HCT116 (cell line): ENCODE measurements at regions not wholly inside any gene's neighbourhood (a gene's known extent, or its start where the extent isn't known, plus 50 kb on each side); places are given as distances from the start of the nearest gene placed in this dataset.

ENCODE experiments used
- ATAC-seq: fragments of 200-7000 bp; cut with Tn5 transposase; 2 replicates; pipeline ENCODE4 v1.9.1; 2020; ENCODE audit warnings: mild to moderate bottlenecking, moderate library complexity
- BruUV-seq: library from RNA; stranded (reverse); fragments of 400-500 nt; replicated peaks from 2 replicates; lab custom pipeline; 2021; lab: Mats Ljungman, UMichigan
- CTCF ChIA-PET: fragments of 300-600 bp; sonication (Branson Sonifier 250); formaldehyde crosslinking; loops from one replicate; lab custom pipeline; 2021; ENCODE audit warnings: antibody characterized with exemption; lab: Charles Lee
- POLR2A ChIA-PET: fragments of 300-600, 350-600 bp; sonication (Branson Sonifier 250); formaldehyde crosslinking; loops from one replicate; lab custom pipeline; 2021; ENCODE audit warnings: antibody characterized with exemption; lab: Charles Lee
- RAD21 ChIA-PET, 2 experiments: fragments of 300-600 bp; sonication (Branson Sonifier 250); formaldehyde crosslinking; loops; one replicate each; lab custom pipeline; 2023; ENCODE audit warnings: low total read pairs in 2 of 2; ENCODE audit not compliant: uncharacterized antibody in 2 of 2, unreplicated experiment in 2 of 2, low non-redundant PET in 1 of 2; lab: Charles Lee
- DNase-seq: peaks from one replicate; pipeline ENCODE4 v3.0.0-alpha.2; 2010; ENCODE audit warnings: low read depth, low spot score
- H2AFZ ChIP-seq: fragments of 200-600 bp; shearing (Covaris generic), sonication (generic); 2 replicates; pipeline ENCODE4 v1.6.1; 2017; ENCODE audit warnings: low read depth, mixed run types, mixed read lengths, antibody characterized with exemption, low read length; ENCODE audit not compliant: poor library complexity, severe bottlenecking
- H3K27ac ChIP-seq: 2 replicates; pipeline ENCODE4 v1.5.1; 2012; ENCODE audit warnings: low read depth, low read length
- H3K27me3 ChIP-seq: fragments of 200-600 bp; sonication (generic); 2 replicates; pipeline ENCODE4 v1.6.1; 2016; ENCODE audit warnings: mixed run types, low read length, mixed read lengths; ENCODE audit not compliant: insufficient read depth
- H3K36me3 ChIP-seq, 2 experiments: fragments of 200-500 bp in 1 of 2; fragments of 200-600 bp in 1 of 2; sonication (Bioruptor generic) in 1 of 2; sonication (generic) in 1 of 2; 2 replicates each; pipeline versions ENCODE4 v1.5.1 to v1.6.1; 2014 to 2016; ENCODE audit warnings: low read length in 2 of 2, inconsistent platforms in 1 of 2, mixed read lengths in 1 of 2, mixed run types in 1 of 2; ENCODE audit not compliant: insufficient read depth in 2 of 2, control insufficient read depth in 1 of 2
- H3K4me1 ChIP-seq, 2 experiments: fragments of 200-600 bp in 1 of 2; sonication (generic) in 1 of 2; 2 replicates each; pipeline versions ENCODE4 v1.5.1 to v1.6.1; 2012 to 2017; ENCODE audit warnings: low read length in 2 of 2, inconsistent platforms in 1 of 2, mild to moderate bottlenecking in 1 of 2, mixed read lengths in 1 of 2, mixed run types in 1 of 2, moderate library complexity in 1 of 2; ENCODE audit not compliant: insufficient read depth in 2 of 2, control insufficient read depth in 1 of 2
- H3K4me2 ChIP-seq: fragments of 200-600 bp; sonication (generic); 2 replicates; pipeline ENCODE4 v1.6.1; 2017; ENCODE audit warnings: mixed run types, low read length, mixed read lengths
- H3K4me3 ChIP-seq, 2 experiments: fragments of 200-600 bp in 1 of 2; sonication (generic) in 1 of 2; replicated peaks in 1 of 2; 2 replicates each; pipeline ENCODE4 v1.5.1; 2011 to 2016; ENCODE audit warnings: low read length in 2 of 2, control low read depth in 1 of 2, low read depth in 1 of 2, mild to moderate bottlenecking in 1 of 2, mixed read lengths in 1 of 2, mixed run types in 1 of 2
- H3K79me2 ChIP-seq: fragments of 200-600 bp; sonication (generic); 2 replicates; pipeline ENCODE4 v1.6.1; 2017; ENCODE audit warnings: mild to moderate bottlenecking, mixed run types, low read length, moderate library complexity, mixed read lengths; ENCODE audit not compliant: insufficient read depth
- H3K9ac ChIP-seq: fragments of 200-600 bp; sonication (generic); 2 replicates; pipeline ENCODE4 v1.6.1; 2016; ENCODE audit warnings: low read length, mixed read lengths
- H3K9me2 ChIP-seq: fragments of 200-600 bp; sonication (generic), shearing (Covaris generic); 2 replicates; pipeline ENCODE4 v1.6.1; 2017; ENCODE audit warnings: mixed run types, mild to moderate bottlenecking, moderate library complexity; ENCODE audit not compliant: insufficient read depth
- H3K9me3 ChIP-seq, 2 experiments: fragments of 200-500 bp in 1 of 2; fragments of 200-600 bp in 1 of 2; sonication (Bioruptor generic) in 1 of 2; sonication (generic) in 1 of 2; 2 replicates each; pipeline ENCODE4 v1.6.1; 2014 to 2017; ENCODE audit warnings: low read length in 2 of 2, mixed read lengths in 2 of 2, inconsistent platforms in 1 of 2, low read depth in 1 of 2, mild to moderate bottlenecking in 1 of 2, mixed run types in 1 of 2, moderate library complexity in 1 of 2; ENCODE audit not compliant: control insufficient read depth in 1 of 2, insufficient read depth in 1 of 2
- H4K20me1 ChIP-seq: fragments of 200-600 bp; sonication (generic), shearing (Covaris generic); 2 replicates; pipeline ENCODE4 v1.6.1; 2017; ENCODE audit warnings: mixed run types, mild to moderate bottlenecking, moderate library complexity; ENCODE audit not compliant: insufficient read depth
- CEBPB ChIP-seq: IDR thresholded peaks from 2 replicates; pipeline ENCODE4 v1.6.1; 2012; ENCODE audit warnings: low read depth
- ELF1 ChIP-seq: IDR thresholded peaks from 2 replicates; pipeline ENCODE4 v1.6.1; 2012; ENCODE audit warnings: low read depth, borderline replicate concordance
- EZH2 ChIP-seq: fragments of 200-600 bp; sonication (generic); IDR thresholded peaks from 2 replicates; pipeline ENCODE4 v1.6.1; 2017; ENCODE audit warnings: antibody characterized with exemption, mixed run types
- EZH2phosphoT487 ChIP-seq: fragments of 200-600 bp; IDR thresholded peaks from 2 replicates; pipeline ENCODE4 v1.6.1; 2018; ENCODE audit warnings: antibody characterized with exemption, borderline replicate concordance
- FOSL1 ChIP-seq: IDR thresholded peaks from 2 replicates; pipeline ENCODE4 v1.6.1; 2012; ENCODE audit warnings: low read depth
- MAX ChIP-seq: IDR thresholded peaks from 2 replicates; pipeline ENCODE4 v1.6.1; 2012
- POLR2A ChIP-seq: IDR thresholded peaks from 2 replicates; pipeline ENCODE4 v1.7.0; 2011; ENCODE audit warnings: borderline replicate concordance; ENCODE audit not compliant: insufficient read depth, insufficient read length; ENCODE audit errors: extremely low read depth
- SIN3A ChIP-seq: IDR thresholded peaks from 2 replicates; pipeline ENCODE4 v1.6.1; 2012; ENCODE audit warnings: low read depth
- SRF ChIP-seq: IDR thresholded peaks from 2 replicates; pipeline ENCODE4 v1.6.1; 2012; ENCODE audit warnings: low read depth
- TCF7L2 ChIP-seq: IDR thresholded peaks from 2 replicates; pipeline ENCODE4 v1.7.0; 2011; ENCODE audit warnings: borderline replicate concordance, inconsistent platforms; ENCODE audit not compliant: insufficient read depth, insufficient read length; ENCODE audit errors: extremely low read depth
- YY1 ChIP-seq: IDR thresholded peaks from 2 replicates; pipeline ENCODE4 v1.6.1; 2011; ENCODE audit warnings: low read length, low read depth, moderate library complexity, mild to moderate bottlenecking; ENCODE audit not compliant: insufficient replicate concordance; ENCODE audit errors: extremely low read depth
- ZBTB33 ChIP-seq: IDR thresholded peaks from 2 replicates; pipeline ENCODE4 v1.6.1; 2011; ENCODE audit warnings: mild to moderate bottlenecking, low read length, moderate library complexity; ENCODE audit not compliant: insufficient replicate concordance; ENCODE audit errors: extremely low read depth
- ZNF274 ChIP-seq: fragments of 200-500 bp; sonication (Bioruptor generic); IDR thresholded peaks from 2 replicates; pipeline ENCODE4 v1.6.1; 2014; ENCODE audit warnings: mild to moderate bottlenecking, low read depth, low read length, inconsistent platforms
- intact Hi-C: fragments of 100-400 bp; cut with micrococcal nuclease; formaldehyde crosslinking; loops from 2 replicates; pipeline ENCODE4 v1.10.0; 2022

- ChIA-PET RAD21 (no interaction called here), POLR2A (no interaction called here), CTCF (no interaction called here)
- Histone ChIP-seq H3K9ac (no peak overlapping the region), H4K20me1 (no peaks in the 10 kb centered on the region), H3K9me3 (no peaks in the 10 kb centered on the region), H3K9me2 (no peaks in the 10 kb centered on the region), H3K27me3 (peaks cover 18% of the 10 kb centered on the region), H3K4me2 (no peak overlapping the region), H3K4me3 (no peak overlapping the region), H3K36me3 (no peaks in the 10 kb centered on the region), H3K79me2 (no peaks in the 10 kb centered on the region), H2AFZ (no peak overlapping the region), H3K27ac (no peak overlapping the region), H3K4me1 (no peaks in the 10 kb centered on the region)
- intact Hi-C loops, result no loop called here
- no TSS peak for BruUV-seq
- DNase-seq (no peak), ATAC-seq (no peak)
- TF ChIP-seq MAX, result no peak
- TF ChIP-seq ZNF274, result no peak
- no peak for TF ChIP-seq EZH2phosphoT487
- no peak for TF ChIP-seq POLR2A
- TF ChIP-seq SIN3A, result no peak
- TF ChIP-seq TCF7L2, result no peak
- TF ChIP-seq YY1, result no peak
These were observed 110.2 kb upstream of the GSC start for GRCh38 chr14:94880106-94880505.

GRCh38 chr14:94879537-94879936 lies 109.6 kb upstream of the GSC start:
- TF ChIP-seq MAX (no peak), CEBPB (no peak), ZBTB33 (no peak), SRF (no peak), YY1 (no peak), FOSL1 (no peak), EZH2 (no peak), ELF1 (no peak)
- ChIA-PET POLR2A (no interaction called here), CTCF (no interaction called here), RAD21 (interaction anchor here in 1 of 2 experiments (0.6 kb wide), 1 partner anchor 220 kb away, joined by 3 read pairs; no protein-coding TSS in a partner anchor)
- Histone ChIP-seq H3K4me1 (no peaks in the 10 kb centered on the region), H3K4me2 (no peak overlapping the region), H3K9ac (no peak overlapping the region), H3K9me3 (no peaks in the 10 kb centered on the region), H3K36me3 (no peaks in the 10 kb centered on the region), H3K79me2 (no peaks in the 10 kb centered on the region), H3K27me3 (peaks cover 19% of the 10 kb centered on the region), H4K20me1 (no peaks in the 10 kb centered on the region), H3K4me3 (no peak overlapping the region), H2AFZ (no peak overlapping the region), H3K9me2 (no peaks in the 10 kb centered on the region), H3K27ac (no peak overlapping the region)
- intact Hi-C loops, result no loop called here
- ATAC-seq (no peak), DNase-seq (no peak)
- BruUV-seq, result no TSS peak
